ENCODE measurements at regions not wholly inside any gene's neighbourhood (a gene's known extent, or its start where the extent isn't known, plus 50 kb on each side); places are given as distances from the start of the nearest gene placed in this dataset.

GRCh38 chr13:21825801-21826200 is 154.9 kb downstream of the FGF9 start:
- no peak overlapping the region for H3K27ac ChIP-seq
- H3K36me3 ChIP-seq, result no peaks in the 10 kb centered on the region
- H3K27me3 ChIP-seq, result peaks cover 4% of the 10 kb centered on the region
- H3K4me3 ChIP-seq (ENCODE audit: low read depth in 1 of 2, low read length in 1 of 2), result no peak overlapping the region
- H3K4me1 ChIP-seq (ENCODE audit: control insufficient read depth in 1 of 2, insufficient read depth in 1 of 2, low read depth in 1 of 2, low read length in 1 of 2), result no peaks in the 10 kb centered on the region
- TF ChIP-seq CTCF (IDR thresholded peaks at IDR 0.05), result no peak
- H3K9me3 ChIP-seq, result no peaks in the 10 kb centered on the region

- no peak overlapping the region for H3K27ac ChIP-seq
Measured at GRCh38 chr13:21826214-21827015, 155.5 kb downstream of the FGF9 start.

GRCh38 chr13:21831654-21832324 is 160.9 kb downstream of the FGF9 start:
- H3K4me3 ChIP-seq (ENCODE audit: low read depth in 1 of 2, low read length in 1 of 2), result no peak overlapping the region
- no peak for TF ChIP-seq CTCF (IDR thresholded peaks at IDR 0.05)
- H3K36me3 ChIP-seq, result no peaks in the 10 kb centered on the region
- no peak overlapping the region for H3K27ac ChIP-seq
- H3K9me3 ChIP-seq, result no peaks in the 10 kb centered on the region
- H3K27me3 ChIP-seq, result no peaks in the 10 kb centered on the region
- H3K4me1 ChIP-seq (ENCODE audit: control insufficient read depth in 1 of 2, insufficient read depth in 1 of 2, low read depth in 1 of 2, low read length in 1 of 2), result no peaks in the 10 kb centered on the region

More at GRCh38 chr13:21826214-21827015, 155.5 kb downstream of the FGF9 start:
- H3K27me3 ChIP-seq, result no peaks in the 10 kb centered on the region
- TF ChIP-seq CTCF (IDR thresholded peaks at IDR 0.05), result no peak
- no peaks in the 10 kb centered on the region for H3K9me3 ChIP-seq
- no peaks in the 10 kb centered on the region for H3K4me1 ChIP-seq (ENCODE audit: control insufficient read depth in 1 of 2, insufficient read depth in 1 of 2, low read depth in 1 of 2, low read length in 1 of 2)
- H3K36me3 ChIP-seq, result no peaks in the 10 kb centered on the region
- no peak overlapping the region for H3K4me3 ChIP-seq (ENCODE audit: low read depth in 1 of 2, low read length in 1 of 2)

GRCh38 chr13:21833921-21834320 is 163.0 kb downstream of the FGF9 start:
- TF ChIP-seq CTCF (IDR thresholded peaks at IDR 0.05), result no peak
- Histone ChIP-seq H3K36me3 (no peaks in the 10 kb centered on the region), H3K4me1 (ENCODE audit: control insufficient read depth in 1 of 2, insufficient read depth in 1 of 2, low read depth in 1 of 2, low read length in 1 of 2) (no peaks in the 10 kb centered on the region), H3K9me3 (no peaks in the 10 kb centered on the region), H3K27ac (no peak overlapping the region), H3K27me3 (no peaks in the 10 kb centered on the region), H3K4me3 (ENCODE audit: low read depth in 1 of 2, low read length in 1 of 2) (no peak overlapping the region)

GRCh38 chr13:21834521-21834920 is 163.6 kb downstream of the FGF9 start:
- no peaks in the 10 kb centered on the region for H3K9me3 ChIP-seq
- no peaks in the 10 kb centered on the region for H3K36me3 ChIP-seq
- no peak overlapping the region for H3K27ac ChIP-seq
- TF ChIP-seq CTCF (IDR thresholded peaks at IDR 0.05), result no peak
- no peaks in the 10 kb centered on the region for H3K4me1 ChIP-seq (ENCODE audit: control insufficient read depth in 1 of 2, insufficient read depth in 1 of 2, low read depth in 1 of 2, low read length in 1 of 2)
- no peak overlapping the region for H3K4me3 ChIP-seq (ENCODE audit: low read depth in 1 of 2, low read length in 1 of 2)
- no peaks in the 10 kb centered on the region for H3K27me3 ChIP-seq
